Fibroblast of lung (primary cell): ENCODE measurements at regions not wholly inside any gene's neighbourhood (a gene's known extent, or its start where the extent isn't known, plus 50 kb on each side); places are given as distances from the start of the nearest gene placed in this dataset.
A peak's percentile ranks its signal among the peaks of the same experiment; 100 is the strongest.

Source experiments
- DNase-seq, 2 donors: peaks; one replicate each; pipeline versions ENCODE4 v3.0.0 to v3.0.0-alpha.2; 2010; ENCODE audit warnings: low read depth in 2 of 2
- H2AFZ ChIP-seq: 2 replicates; pipeline ENCODE4 v1.5.1; 2012; ENCODE audit warnings: low read length, control low read depth, inconsistent platforms
- H3K27ac ChIP-seq: 2 replicates; pipeline ENCODE4 v1.5.1; 2011; ENCODE audit warnings: low read length, control low read depth; ENCODE audit not compliant: insufficient read depth
- H3K27me3 ChIP-seq: 2 replicates; pipeline ENCODE4 v1.5.1; 2011; ENCODE audit warnings: mild to moderate bottlenecking, low read length; ENCODE audit not compliant: control insufficient read depth, insufficient read depth
- H3K36me3 ChIP-seq: 2 replicates; pipeline ENCODE4 v1.5.1; 2011; ENCODE audit warnings: low read length; ENCODE audit not compliant: control insufficient read depth, insufficient read depth
- H3K4me1 ChIP-seq: 2 replicates; pipeline ENCODE4 v1.5.1; 2011; ENCODE audit warnings: low read length; ENCODE audit not compliant: control insufficient read depth, insufficient read depth; ENCODE audit errors: extremely low read depth
- H3K4me2 ChIP-seq: 2 replicates; pipeline ENCODE4 v1.5.1; 2011; ENCODE audit warnings: low read length, control low read depth; ENCODE audit not compliant: insufficient read depth; ENCODE audit errors: extremely low read depth
- H3K4me3 ChIP-seq, 4 experiments: fragments of 200-600 bp in 1 of 4; sonication (generic) in 1 of 4; replicated peaks in 1 of 4; 2 replicates each; pipeline ENCODE4 v1.5.1; 2011 to 2016; ENCODE audit warnings: low read length in 4 of 4, low read depth in 3 of 4, mild to moderate bottlenecking in 3 of 4, control low read depth in 2 of 4, inconsistent platforms in 1 of 4, mixed read lengths in 1 of 4; ENCODE audit not compliant: insufficient read depth in 1 of 4; ENCODE audit errors: control extremely low read depth in 1 of 4
- H3K79me2 ChIP-seq: 2 replicates; pipeline ENCODE4 v1.5.1; 2012; ENCODE audit warnings: mild to moderate bottlenecking, low read length, inconsistent platforms; ENCODE audit not compliant: control insufficient read depth, insufficient read depth
- H3K9ac ChIP-seq: 2 replicates; pipeline ENCODE4 v1.5.1; 2011; ENCODE audit warnings: mild to moderate bottlenecking, low read length, control low read depth; ENCODE audit not compliant: insufficient read depth
- H3K9me3 ChIP-seq: 2 replicates; pipeline ENCODE4 v1.5.1; 2012; ENCODE audit warnings: low read depth, low read length; ENCODE audit not compliant: control insufficient read depth, insufficient read depth
- H4K20me1 ChIP-seq: 2 replicates; pipeline ENCODE4 v1.5.1; 2011; ENCODE audit warnings: low read length; ENCODE audit not compliant: control insufficient read depth, insufficient read depth; ENCODE audit errors: extremely low read depth
- CTCF ChIP-seq, 2 donors: IDR thresholded peaks in 1 of 2; conservative IDR thresholded peaks in 1 of 2; 1 replicate in 1 of 2; 2 replicates in 1 of 2; pipeline ENCODE4 v1.5.1; 2011 to 2012; ENCODE audit warnings: low read length in 2 of 2, control low read depth in 1 of 2, inconsistent platforms in 1 of 2, low read depth in 1 of 2, mild to moderate bottlenecking in 1 of 2
- EZH2 ChIP-seq: IDR thresholded peaks from 2 replicates; pipeline ENCODE4 v1.5.1; 2012; ENCODE audit warnings: low read length, control low read depth, mild to moderate bottlenecking; ENCODE audit errors: missing control alignments

- H3K27ac ChIP-seq: no peak overlapping the region
- H3K36me3 ChIP-seq: no peaks in the 10 kb centered on the region
- H3K27me3 ChIP-seq: no peaks in the 10 kb centered on the region
- DNase-seq: peak in 1 of 2 donors; percentile 15
- TF ChIP-seq EZH2 (no peak), CTCF (conservative IDR thresholded peaks at IDR 0.05 in 1 of 2, IDR thresholded peaks at IDR 0.05 in 1 of 2; ENCODE audit: low read depth in 1 of 2, low read length in 2 of 2) (no peak)
- H3K9me3 ChIP-seq: no peaks in the 10 kb centered on the region
- no peak overlapping the region for H3K4me3 ChIP-seq
- no peak overlapping the region for H3K9ac ChIP-seq
- H2AFZ ChIP-seq: no peak overlapping the region
- H4K20me1 ChIP-seq: no peaks in the 10 kb centered on the region
- no peak overlapping the region for H3K4me2 ChIP-seq
- no peaks in the 10 kb centered on the region for H3K4me1 ChIP-seq
- H3K79me2 ChIP-seq: no peaks in the 10 kb centered on the region
These were observed 340.6 kb downstream of the TFEC start for GRCh38 chr7:115689941-115690340.

- Histone ChIP-seq H3K27ac (no peak overlapping the region), H3K36me3 (no peaks in the 10 kb centered on the region), H3K4me2 (no peak overlapping the region), H4K20me1 (no peaks in the 10 kb centered on the region), H2AFZ (no peak overlapping the region), H3K4me1 (peaks cover 2% of the 10 kb centered on the region), H3K79me2 (no peaks in the 10 kb centered on the region), H3K9me3 (no peaks in the 10 kb centered on the region), H3K27me3 (no peaks in the 10 kb centered on the region), H3K4me3 (no peak overlapping the region), H3K9ac (no peak overlapping the region)
- no peak for TF ChIP-seq EZH2
- TF ChIP-seq CTCF (conservative IDR thresholded peaks at IDR 0.05 in 1 of 2, IDR thresholded peaks at IDR 0.05 in 1 of 2; ENCODE audit: low read depth in 1 of 2, low read length in 2 of 2): no peak
- no peak for DNase-seq
These were observed 347.5 kb downstream of the TFEC start for GRCh38 chr7:115683093-115683492.

GRCh38 chr7:115682507-115682906 lies 348.1 kb downstream of the TFEC start:
- Histone ChIP-seq H3K9me3 (no peaks in the 10 kb centered on the region), H3K27ac (no peak overlapping the region), H3K4me3 (no peak overlapping the region), H3K4me1 (peaks cover 2% of the 10 kb centered on the region), H4K20me1 (no peaks in the 10 kb centered on the region), H3K36me3 (no peaks in the 10 kb centered on the region), H3K9ac (no peak overlapping the region), H3K79me2 (no peaks in the 10 kb centered on the region), H3K27me3 (no peaks in the 10 kb centered on the region), H3K4me2 (no peak overlapping the region), H2AFZ (no peak overlapping the region)
- DNase-seq: no peak
- TF ChIP-seq CTCF (conservative IDR thresholded peaks at IDR 0.05 in 1 of 2, IDR thresholded peaks at IDR 0.05 in 1 of 2; ENCODE audit: low read depth in 1 of 2, low read length in 2 of 2): no peak
- TF ChIP-seq EZH2: no peak
